ENCODE measurements at regions not wholly inside any gene's neighbourhood (a gene's known extent, or its start where the extent isn't known, plus 50 kb on each side); places are given as distances from the start of the nearest gene placed in this dataset.

GRCh38 chr17:36885153-36885735, 52.0 kb upstream of the LHX1 start:
- TF ChIP-seq ZNF274 (IDR thresholded peaks at IDR 0.05; ENCODE audit: low read depth, low read length), result no peak
- TF ChIP-seq YY1 (IDR thresholded peaks at IDR 0.05; ENCODE audit: insufficient read depth, insufficient read length), result no peak
- TF ChIP-seq SUZ12 (IDR thresholded peaks at IDR 0.05; ENCODE audit: extremely low read depth, insufficient read depth, insufficient read length), result no peak

Data from NT2/D1 (cell line).